H9 (cell line): ENCODE measurements at regions not wholly inside any gene's neighbourhood (a gene's known extent, or its start where the extent isn't known, plus 50 kb on each side); places are given as distances from the start of the nearest gene placed in this dataset.

Experiments
- DNase-seq: peaks from one replicate; pipeline ENCODE4 v3.0.0-alpha.2; 2017
- H2AFZ ChIP-seq: one replicate; pipeline ENCODE4 v1.6.1; 2013; ENCODE audit warnings: mild to moderate bottlenecking, low read length, control low read depth, moderate library complexity
- H2AK5ac ChIP-seq: 2 replicates; pipeline ENCODE4 v1.6.1; 2013; ENCODE audit warnings: low read length, control low read depth, mixed read lengths; ENCODE audit not compliant: insufficient read length
- H2BK120ac ChIP-seq: one replicate; pipeline ENCODE4 v1.6.1; 2013; ENCODE audit warnings: low read depth, mild to moderate bottlenecking, low read length, control low read depth, inconsistent platforms; ENCODE audit not compliant: poor library complexity, severe bottlenecking
- H2BK12ac ChIP-seq: 2 replicates; pipeline ENCODE4 v1.6.1; 2013; ENCODE audit warnings: low read length, control low read depth, mixed read lengths, low read depth; ENCODE audit not compliant: insufficient read length
- H2BK15ac ChIP-seq: 2 replicates; pipeline ENCODE4 v1.6.1; 2013; ENCODE audit warnings: low read depth, low read length, control low read depth
- H2BK20ac ChIP-seq: one replicate; pipeline ENCODE4 v1.6.1; 2013; ENCODE audit warnings: low read depth, mild to moderate bottlenecking, low read length, control low read depth, inconsistent platforms; ENCODE audit not compliant: poor library complexity, severe bottlenecking
- H2BK5ac ChIP-seq: 2 replicates; pipeline ENCODE4 v1.6.1; 2013; ENCODE audit warnings: low read length, control low read depth, mixed read lengths; ENCODE audit not compliant: insufficient read length
- H3K14ac ChIP-seq: 2 replicates; pipeline ENCODE4 v1.6.1; 2013; ENCODE audit warnings: low read length, control low read depth; ENCODE audit not compliant: insufficient read depth
- H3K18ac ChIP-seq: 2 replicates; pipeline ENCODE4 v1.6.1; 2013; ENCODE audit warnings: low read depth, mild to moderate bottlenecking, mixed read lengths, low read length, control low read depth; ENCODE audit not compliant: insufficient read length
- H3K23ac ChIP-seq: 2 replicates; pipeline ENCODE4 v1.6.1; 2013; ENCODE audit warnings: low read length, control low read depth, mixed read lengths, low read depth; ENCODE audit not compliant: insufficient read length
- H3K23me2 ChIP-seq: 2 replicates; pipeline ENCODE4 v1.6.1; 2013; ENCODE audit warnings: low read depth, mild to moderate bottlenecking, mixed read lengths, low read length, control low read depth; ENCODE audit not compliant: insufficient read length, poor library complexity, severe bottlenecking
- H3K27ac ChIP-seq: 2 replicates; pipeline ENCODE4 v1.5.1; 2013; ENCODE audit warnings: low read length, control low read depth, mixed read lengths, low read depth; ENCODE audit not compliant: insufficient read length
- H3K27me3 ChIP-seq: 2 replicates; pipeline ENCODE4 v1.6.1; 2013; ENCODE audit warnings: low read length, control low read depth, inconsistent platforms; ENCODE audit not compliant: insufficient read depth
- H3K4ac ChIP-seq: 2 replicates; pipeline ENCODE4 v1.6.1; 2013; ENCODE audit warnings: low read depth, mild to moderate bottlenecking, control low read depth, inconsistent platforms, low read length, moderate library complexity
- H3K4me1 ChIP-seq: 2 replicates; pipeline ENCODE4 v1.6.1; 2013; ENCODE audit warnings: low read length, control low read depth, inconsistent platforms; ENCODE audit not compliant: insufficient read depth
- H3K4me2 ChIP-seq: 2 replicates; pipeline ENCODE4 v1.6.1; 2013; ENCODE audit warnings: low read length, control low read depth, mixed read lengths; ENCODE audit not compliant: insufficient read length, insufficient read depth
- H3K56ac ChIP-seq: 2 replicates; pipeline ENCODE4 v1.6.1; 2013; ENCODE audit warnings: low read depth, mild to moderate bottlenecking, mixed read lengths, low read length, control low read depth; ENCODE audit not compliant: insufficient read length
- H3K79me1 ChIP-seq: 2 replicates; pipeline ENCODE4 v1.6.1; 2013; ENCODE audit warnings: low read depth, mild to moderate bottlenecking, moderate library complexity, low read length, control low read depth, inconsistent platforms; ENCODE audit not compliant: insufficient read depth, poor library complexity, severe bottlenecking
- H3K79me2 ChIP-seq: 2 replicates; pipeline ENCODE4 v1.6.1; 2013; ENCODE audit warnings: low read length, control low read depth, inconsistent platforms; ENCODE audit not compliant: insufficient read depth
- H3K9ac ChIP-seq: 2 replicates; pipeline ENCODE4 v1.6.1; 2013; ENCODE audit warnings: low read length, control low read depth, mixed read lengths; ENCODE audit not compliant: insufficient read length; ENCODE audit errors: extremely low read depth
- H3K9me3 ChIP-seq: one replicate; pipeline ENCODE4 v1.6.1; 2013; ENCODE audit warnings: low read depth, low read length, inconsistent platforms; ENCODE audit not compliant: control insufficient read depth
- H3T11ph ChIP-seq: one replicate; pipeline ENCODE4 v1.6.1; 2013; ENCODE audit warnings: mild to moderate bottlenecking, low read length, control low read depth, inconsistent platforms
- H4K20me1 ChIP-seq: one replicate; pipeline ENCODE4 v1.6.1; 2013; ENCODE audit not compliant: control insufficient read depth, insufficient read length, insufficient read depth
- H4K5ac ChIP-seq: 2 replicates; pipeline ENCODE4 v1.6.1; 2013; ENCODE audit warnings: low read depth, mild to moderate bottlenecking, mixed read lengths, low read length, control low read depth; ENCODE audit not compliant: insufficient read length
- H4K8ac ChIP-seq: replicated peaks from 2 replicates; pipeline ENCODE4 v1.6.1; 2013; ENCODE audit warnings: low read length, control low read depth, mixed read lengths, low read depth; ENCODE audit not compliant: insufficient read length
- H4K91ac ChIP-seq: 2 replicates; pipeline ENCODE4 v1.6.1; 2013; ENCODE audit warnings: low read depth, mild to moderate bottlenecking, moderate library complexity, mixed read lengths, low read length, control low read depth; ENCODE audit not compliant: insufficient read length
- H3K27ac Mint-ChIP-seq, 3 experiments: 2 replicates in 2 of 3; 3 replicates in 1 of 3; pipeline ENCODE4 v1.8.0; 2020 to 2021; ENCODE audit warnings: mixed read lengths in 3 of 3, mild to moderate bottlenecking in 1 of 3, moderate library complexity in 1 of 3
- H3K27me3 Mint-ChIP-seq: 2 replicates; pipeline ENCODE4 v1.8.0; 2021; ENCODE audit warnings: low read depth, mild to moderate bottlenecking, moderate library complexity, mixed read lengths
- H3K36me3 Mint-ChIP-seq, 3 experiments: 2 replicates in 2 of 3; 3 replicates in 1 of 3; pipeline ENCODE4 v1.8.0; 2020 to 2021; ENCODE audit warnings: low read depth in 3 of 3, mixed read lengths in 3 of 3; ENCODE audit not compliant: insufficient read depth in 1 of 3
- H3K4me1 Mint-ChIP-seq, 2 experiments: 2 replicates each; pipeline ENCODE4 v1.8.0; 2020; ENCODE audit warnings: mixed read lengths in 2 of 2
- H3K4me3 Mint-ChIP-seq, 2 experiments: 2 replicates in 1 of 2; 3 replicates in 1 of 2; pipeline ENCODE4 v1.8.0; 2020 to 2021; ENCODE audit warnings: mild to moderate bottlenecking in 2 of 2, mixed read lengths in 2 of 2, moderate library complexity in 1 of 2
- H3K9me3 Mint-ChIP-seq, 2 experiments: 2 replicates in 1 of 2; 3 replicates in 1 of 2; pipeline ENCODE4 v1.8.0; 2020; ENCODE audit warnings: mild to moderate bottlenecking in 2 of 2, mixed read lengths in 2 of 2, moderate library complexity in 1 of 2
- CTCF ChIP-seq: fragments of 200-600 bp; sonication (generic); conservative IDR thresholded peaks from 3 replicates; pipeline ENCODE4 v1.8.0; 2021; ENCODE audit warnings: antibody characterized with exemption, mild to moderate bottlenecking
- WGBS: extraction: QIAGEN DNeasy Blood & Tissue Kit; methylation state at CpG from one replicate; pipeline ENCODE4 v1.1.7; 2013; ENCODE audit warnings: missing lambda C conversion rate, low lambda C conversion rate, mixed read lengths; ENCODE audit not compliant: insufficient read length; ENCODE audit errors: extremely low coverage; 5-methylcytosine and 5-hydroxymethylcytosine counted together

DNA sequence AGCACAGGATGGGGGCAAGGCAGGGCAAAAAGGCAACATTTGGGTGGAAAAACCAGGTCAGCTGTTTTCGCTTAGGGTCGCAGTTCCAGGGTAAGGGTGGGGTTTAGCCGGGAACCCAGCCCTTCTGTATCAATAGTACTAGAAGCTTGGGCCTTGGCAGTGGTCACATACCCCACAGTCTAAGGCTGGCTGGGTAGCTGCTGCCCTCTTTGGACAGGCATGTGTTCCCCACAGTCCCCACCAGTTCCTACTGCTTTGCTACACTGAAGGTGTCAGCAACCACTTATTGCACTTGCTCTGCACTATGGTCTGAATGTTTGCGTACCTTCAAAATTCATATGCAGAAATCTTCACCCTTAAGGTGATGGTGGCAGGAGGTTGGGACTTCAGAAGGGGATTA, 349.8 kb downstream of the LTN1 start:
- Histone ChIP-seq H2BK12ac (no peak overlapping the region), H2AK5ac (no peak overlapping the region), H4K8ac (no peak overlapping the region), H3K23ac (no peak overlapping the region), H3K14ac (no peak overlapping the region), H3T11ph (no peak overlapping the region), H2AFZ (no peak overlapping the region), H3K18ac (no peak overlapping the region), H2BK20ac (no peak overlapping the region), H3K4me1 (no peaks in the 10 kb centered on the region; the same call in 1 of the 2 replicates), H3K27me3 (no peaks in the 10 kb centered on the region), H3K4me2 (no peak overlapping the region), H3K79me2 (no peaks in the 10 kb centered on the region), H3K4ac (no peak overlapping the region), H3K9ac (no peak overlapping the region), H2BK15ac (no peak overlapping the region), H3K27ac (no peak overlapping the region), H4K20me1 (no peaks in the 10 kb centered on the region), H2BK5ac (no peak overlapping the region), H2BK120ac (no peak overlapping the region), H3K79me1 (no peaks in the 10 kb centered on the region), H4K5ac (no peak overlapping the region), H3K56ac (no peak overlapping the region), H3K23me2 (no peaks in the 10 kb centered on the region), H3K9me3 (no peaks in the 10 kb centered on the region), H4K91ac (no peak overlapping the region)
- 0 out of 3 replicates have a peak, but pooled peaks have one; percentile 10 for TF ChIP-seq CTCF
- Mint-ChIP-seq H3K27me3 (no peaks in the 10 kb centered on the region), H3K4me3 (no peak overlapping the region), H3K36me3 (no peaks in the 10 kb centered on the region), H3K9me3 (no peaks in the 10 kb centered on the region; a peak in 2 of 5 replicates), H3K4me1 (peaks cover 10 to 11% of the 10 kb centered on the region in 2 experiments), H3K27ac (no peak overlapping the region; a peak in 1 of 7 replicates)
- no CpG with 5 or more reads among the region's 4 CpGs for WGBS
- no peak for DNase-seq
